HG03432 (cell line): ENCODE measurements at regions not wholly inside any gene's neighbourhood (a gene's known extent, or its start where the extent isn't known, plus 50 kb on each side); places are given as distances from the start of the nearest gene placed in this dataset.

ENCODE experiments used
- ATAC-seq: cut with Tn5 transposase; IDR thresholded peaks from one replicate; pipeline ENCODE4 v1.9.1; 2021; ENCODE audit warnings: mild to moderate bottlenecking, moderate library complexity; ENCODE audit not compliant: unreplicated experiment

- no peak for ATAC-seq
These were observed 56.3 kb upstream of the BRD7 start for GRCh38 chr16:50425044-50425443.

DNA sequence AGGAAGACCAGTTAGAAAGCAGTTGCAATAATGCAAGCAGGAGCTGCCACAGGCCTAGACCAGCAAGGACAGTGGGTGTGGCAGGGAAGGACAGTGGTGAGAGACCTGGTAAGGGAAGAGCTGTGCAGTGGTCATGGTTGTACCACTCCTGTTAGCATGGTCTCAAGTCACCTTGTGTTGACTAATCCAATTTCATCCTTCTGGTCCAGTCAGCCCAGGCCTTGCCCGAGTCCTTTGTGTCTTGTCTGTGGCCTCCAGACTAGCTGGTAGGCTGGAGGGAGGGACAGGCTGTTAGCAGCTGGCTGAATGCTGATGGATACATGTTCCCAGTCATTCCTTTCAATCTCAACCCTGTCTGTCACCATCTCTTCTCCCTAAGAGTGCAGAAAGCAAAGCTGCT, 54.1 kb upstream of the BRD7 start:
- ATAC-seq, result no peak

DNA sequence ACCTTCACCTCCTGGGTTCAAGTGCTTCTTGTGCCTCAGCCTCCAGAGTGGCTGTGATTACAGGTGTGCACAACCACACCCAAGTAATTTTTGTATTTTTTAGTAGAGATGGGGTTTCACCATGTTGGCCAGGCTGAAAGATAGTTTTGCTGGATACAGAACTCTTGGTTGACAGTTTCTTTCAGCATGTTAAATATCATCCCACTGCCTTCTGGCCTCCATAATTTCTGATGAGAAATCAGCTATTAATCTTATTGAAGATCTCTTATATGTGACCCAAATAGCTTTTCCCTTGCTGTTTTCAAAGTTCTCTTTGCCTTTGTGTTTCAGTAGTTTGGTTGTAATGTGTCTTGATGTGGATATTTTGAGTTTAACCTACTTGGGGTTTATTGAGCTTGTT, 50.3 kb upstream of the BRD7 start:
- ATAC-seq, result no peak
